Vagina (tissue), 2 donors: ENCODE measurements at regions not wholly inside any gene's neighbourhood (a gene's known extent, or its start where the extent isn't known, plus 50 kb on each side); places are given as distances from the start of the nearest gene placed in this dataset.

Experiments used
- POLR2A ChIP-seq, 2 donors: fragments of 450-650 bp; IDR thresholded peaks; one replicate each; pipeline ENCODE4 v1.6.1; 2017; ENCODE audit warnings: antibody characterized with exemption in 2 of 2, mild to moderate bottlenecking in 2 of 2, moderate library complexity in 2 of 2
- TF ChIP-seq, protein P1 (sequence below), 3 experiments: fragments of 450-650 bp in 2 of 3; fragments of 200-600 bp in 1 of 3; sonication (generic) in 1 of 3; IDR thresholded peaks; one replicate each; pipeline ENCODE4 v1.5.1; 2017 to 2019; ENCODE audit warnings: antibody characterized with exemption in 3 of 3, mild to moderate bottlenecking in 2 of 3, moderate library complexity in 2 of 3

DNA sequence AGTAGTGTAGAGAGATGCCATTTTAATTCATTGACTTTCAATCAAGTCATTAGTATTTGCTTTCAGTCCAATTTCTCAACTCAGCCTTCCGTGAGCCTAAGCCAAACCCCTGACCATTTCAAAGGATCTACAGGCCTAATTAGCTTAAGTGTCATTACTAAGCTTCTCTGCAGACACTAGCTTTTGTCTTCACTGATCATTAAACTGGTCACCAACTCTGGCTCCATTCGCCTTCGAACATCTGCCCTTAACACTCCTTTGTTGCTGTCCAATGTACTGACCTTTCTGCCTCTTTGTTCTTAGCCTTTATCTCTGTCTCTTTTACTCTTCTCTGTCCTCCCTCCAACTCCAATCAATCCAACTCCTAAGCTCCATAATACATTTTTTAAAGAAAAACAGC lies 299.3 kb downstream of the DIRAS2 start:
- TF ChIP-seq, protein P1, sequence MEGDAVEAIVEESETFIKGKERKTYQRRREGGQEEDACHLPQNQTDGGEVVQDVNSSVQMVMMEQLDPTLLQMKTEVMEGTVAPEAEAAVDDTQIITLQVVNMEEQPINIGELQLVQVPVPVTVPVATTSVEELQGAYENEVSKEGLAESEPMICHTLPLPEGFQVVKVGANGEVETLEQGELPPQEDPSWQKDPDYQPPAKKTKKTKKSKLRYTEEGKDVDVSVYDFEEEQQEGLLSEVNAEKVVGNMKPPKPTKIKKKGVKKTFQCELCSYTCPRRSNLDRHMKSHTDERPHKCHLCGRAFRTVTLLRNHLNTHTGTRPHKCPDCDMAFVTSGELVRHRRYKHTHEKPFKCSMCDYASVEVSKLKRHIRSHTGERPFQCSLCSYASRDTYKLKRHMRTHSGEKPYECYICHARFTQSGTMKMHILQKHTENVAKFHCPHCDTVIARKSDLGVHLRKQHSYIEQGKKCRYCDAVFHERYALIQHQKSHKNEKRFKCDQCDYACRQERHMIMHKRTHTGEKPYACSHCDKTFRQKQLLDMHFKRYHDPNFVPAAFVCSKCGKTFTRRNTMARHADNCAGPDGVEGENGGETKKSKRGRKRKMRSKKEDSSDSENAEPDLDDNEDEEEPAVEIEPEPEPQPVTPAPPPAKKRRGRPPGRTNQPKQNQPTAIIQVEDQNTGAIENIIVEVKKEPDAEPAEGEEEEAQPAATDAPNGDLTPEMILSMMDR (IDR thresholded peaks at IDR 0.05), result no peak
- no peak for TF ChIP-seq POLR2A (IDR thresholded peaks at IDR 0.05)
